Activated T-cell treated with anti-CD3 and anti-CD28 coated beads, Interleukin-2, amount 50 U/mL, for 72 hours (primary cell): ENCODE measurements at regions not wholly inside any gene's neighbourhood (a gene's known extent, or its start where the extent isn't known, plus 50 kb on each side); places are given as distances from the start of the nearest gene placed in this dataset.

ENCODE experiments used
- ATAC-seq, 2 donors: fragments of 150-1000 bp; cut with Tn5 transposase; replicated peaks in 1 of 2; 2 replicates each; pipeline ENCODE4 v1.10.0; 2021; ENCODE audit warnings: moderate library complexity in 2 of 2, mild to moderate bottlenecking in 1 of 2
- DNase-seq, 2 donors: peaks; one replicate each; pipeline ENCODE4 v3.0.0; 2021 to 2022; ENCODE audit warnings: mixed read lengths in 1 of 2
- H3K27ac Mint-ChIP-seq: one replicate; pipeline ENCODE4 v1.8.0; 2022; ENCODE audit warnings: mild to moderate bottlenecking, moderate library complexity, mixed read lengths
- H3K27me3 Mint-ChIP-seq: one replicate; pipeline ENCODE4 v1.8.0; 2022; ENCODE audit warnings: low read depth, mixed read lengths
- H3K36me3 Mint-ChIP-seq, 2 donors: one replicate each; pipeline ENCODE4 v1.8.0; 2022; ENCODE audit warnings: mixed read lengths in 2 of 2, mild to moderate bottlenecking in 1 of 2; ENCODE audit not compliant: insufficient read depth in 2 of 2
- H3K4me1 Mint-ChIP-seq: one replicate; pipeline ENCODE4 v1.8.0; 2022; ENCODE audit warnings: low read depth, mixed read lengths
- H3K4me3 Mint-ChIP-seq, 2 donors: one replicate each; pipeline ENCODE4 v1.8.0; 2022; ENCODE audit warnings: mild to moderate bottlenecking in 2 of 2, mixed read lengths in 2 of 2, moderate library complexity in 2 of 2
- H3K9me3 Mint-ChIP-seq, 2 donors: one replicate each; pipeline ENCODE4 v1.8.0; 2022; ENCODE audit warnings: mixed read lengths in 2 of 2

GRCh38 chr13:81779876-81780275 lies 1439.0 kb upstream of the SPRY2 start:
- Mint-ChIP-seq H3K36me3 (no peaks in the 10 kb centered on the region), H3K27ac (no peak overlapping the region), H3K4me3 (no peak overlapping the region), H3K9me3 (peaks cover 2 to 8% of the 10 kb centered on the region in 2 donors), H3K27me3 (no peaks in the 10 kb centered on the region), H3K4me1 (no peaks in the 10 kb centered on the region)
- no peak for ATAC-seq
- DNase-seq = no peak

- ATAC-seq (no peak), DNase-seq (no peak)
- Mint-ChIP-seq H3K9me3 (peaks cover 2 to 8% of the 10 kb centered on the region in 2 donors), H3K4me3 (no peak overlapping the region), H3K27ac (no peak overlapping the region), H3K27me3 (no peaks in the 10 kb centered on the region), H3K4me1 (no peaks in the 10 kb centered on the region), H3K36me3 (no peaks in the 10 kb centered on the region)
These were observed 1437.4 kb upstream of the SPRY2 start for GRCh38 chr13:81778350-81778749.

- no peak overlapping the region for H3K4me3 Mint-ChIP-seq
- no peaks in the 10 kb centered on the region for H3K27me3 Mint-ChIP-seq
- ATAC-seq (no peak), DNase-seq (no peak)
- H3K27ac Mint-ChIP-seq = no peak overlapping the region
- no peaks in the 10 kb centered on the region for H3K36me3 Mint-ChIP-seq
- H3K4me1 Mint-ChIP-seq = no peaks in the 10 kb centered on the region
- H3K9me3 Mint-ChIP-seq = peaks cover 2 to 4% of the 10 kb centered on the region in 2 donors
These were observed 1432.3 kb upstream of the SPRY2 start for GRCh38 chr13:81773263-81773662.

- Mint-ChIP-seq H3K9me3 (peaks cover 0 to 2% of the 10 kb centered on the region in 2 donors), H3K27ac (no peak overlapping the region)
These were observed 1431.0 kb upstream of the SPRY2 start for GRCh38 chr13:81771951-81772350.

GRCh38 chr13:81770868-81771505 lies 1430.1 kb upstream of the SPRY2 start:
- H3K4me3 Mint-ChIP-seq = no peak overlapping the region
- H3K27me3 Mint-ChIP-seq = no peaks in the 10 kb centered on the region
- no peaks in the 10 kb centered on the region for H3K36me3 Mint-ChIP-seq
- ATAC-seq (no peak), DNase-seq (no peak)
- no peaks in the 10 kb centered on the region for H3K4me1 Mint-ChIP-seq
- no peak overlapping the region for H3K27ac Mint-ChIP-seq
- H3K9me3 Mint-ChIP-seq = peaks cover 0 to 5% of the 10 kb centered on the region in 2 donors

More at GRCh38 chr13:81771951-81772350, 1431.0 kb upstream of the SPRY2 start:
- no peak for ATAC-seq
- Mint-ChIP-seq H3K4me1 (no peaks in the 10 kb centered on the region), H3K27me3 (no peaks in the 10 kb centered on the region), H3K4me3 (no peak overlapping the region), H3K36me3 (no peaks in the 10 kb centered on the region)
- no peak for DNase-seq

GRCh38 chr13:81762449-81762848 lies 1421.5 kb upstream of the SPRY2 start:
- DNase-seq (no peak), ATAC-seq (no peak)
- H3K9me3 Mint-ChIP-seq = peaks cover 5 to 10% of the 10 kb centered on the region in 2 donors
- H3K36me3 Mint-ChIP-seq = peaks cover 0 to 3% of the 10 kb centered on the region in 2 donors
- no peak overlapping the region for H3K27ac Mint-ChIP-seq
- no peak overlapping the region for H3K4me3 Mint-ChIP-seq
- no peaks in the 10 kb centered on the region for H3K4me1 Mint-ChIP-seq
- H3K27me3 Mint-ChIP-seq = no peaks in the 10 kb centered on the region

- no peak overlapping the region for H3K4me3 Mint-ChIP-seq
- no peaks in the 10 kb centered on the region for H3K4me1 Mint-ChIP-seq
- H3K27me3 Mint-ChIP-seq = no peaks in the 10 kb centered on the region
- H3K9me3 Mint-ChIP-seq = peaks cover 5 to 9% of the 10 kb centered on the region in 2 donors
- peaks cover 0 to 3% of the 10 kb centered on the region in 2 donors for H3K36me3 Mint-ChIP-seq
- ATAC-seq (no peak), DNase-seq (no peak)
- H3K27ac Mint-ChIP-seq = no peak overlapping the region
These were observed 1419.4 kb upstream of the SPRY2 start for GRCh38 chr13:81760316-81760715.

- Mint-ChIP-seq H3K9me3 (peaks cover 7 to 10% of the 10 kb centered on the region in 2 donors), H3K4me3 (no peak overlapping the region), H3K4me1 (no peaks in the 10 kb centered on the region), H3K27ac (no peak overlapping the region), H3K36me3 (peaks cover 0 to 3% of the 10 kb centered on the region in 2 donors), H3K27me3 (no peaks in the 10 kb centered on the region)
- DNase-seq (no peak), ATAC-seq (no peak)
These were observed 1416.5 kb upstream of the SPRY2 start for GRCh38 chr13:81757348-81757970.

- peaks cover 0 to 3% of the 10 kb centered on the region in 2 donors for H3K36me3 Mint-ChIP-seq
- peaks cover 7 to 14% of the 10 kb centered on the region in 2 donors for H3K9me3 Mint-ChIP-seq
- ATAC-seq = no peak
- H3K27ac Mint-ChIP-seq = no peak overlapping the region
- H3K27me3 Mint-ChIP-seq = no peaks in the 10 kb centered on the region
- H3K4me1 Mint-ChIP-seq = no peaks in the 10 kb centered on the region
- no peak for DNase-seq
- no peak overlapping the region for H3K4me3 Mint-ChIP-seq
These were observed 1404.5 kb upstream of the SPRY2 start for GRCh38 chr13:81745391-81745790.

- H3K4me1 Mint-ChIP-seq = no peaks in the 10 kb centered on the region
- no peak overlapping the region for H3K4me3 Mint-ChIP-seq
- H3K9me3 Mint-ChIP-seq = peaks cover 4 to 15% of the 10 kb centered on the region in 2 donors
- ATAC-seq (no peak), DNase-seq (no peak)
- no peak overlapping the region for H3K27ac Mint-ChIP-seq
- H3K36me3 Mint-ChIP-seq = no peaks in the 10 kb centered on the region
- no peaks in the 10 kb centered on the region for H3K27me3 Mint-ChIP-seq
These were observed 1397.4 kb upstream of the SPRY2 start for GRCh38 chr13:81738364-81738763.

- no peak overlapping the region for H3K27ac Mint-ChIP-seq
- ATAC-seq (no peak), DNase-seq (no peak)
- peaks cover 6 to 9% of the 10 kb centered on the region in 2 donors for H3K9me3 Mint-ChIP-seq
- H3K36me3 Mint-ChIP-seq = no peaks in the 10 kb centered on the region
- no peaks in the 10 kb centered on the region for H3K27me3 Mint-ChIP-seq
- H3K4me1 Mint-ChIP-seq = no peaks in the 10 kb centered on the region
- no peak overlapping the region for H3K4me3 Mint-ChIP-seq
These were observed 1385.3 kb upstream of the SPRY2 start for GRCh38 chr13:81726037-81726726.

GRCh38 chr13:81722456-81722855 lies 1381.5 kb upstream of the SPRY2 start:
- ATAC-seq (no peak), DNase-seq (no peak)
- Mint-ChIP-seq H3K27ac (no peak overlapping the region), H3K4me1 (no peaks in the 10 kb centered on the region), H3K9me3 (peaks cover 5 to 9% of the 10 kb centered on the region in 2 donors), H3K36me3 (no peaks in the 10 kb centered on the region), H3K27me3 (no peaks in the 10 kb centered on the region), H3K4me3 (no peak overlapping the region)

GRCh38 chr13:81721400-81721799 lies 1380.5 kb upstream of the SPRY2 start:
- peaks cover 3 to 8% of the 10 kb centered on the region in 2 donors for H3K9me3 Mint-ChIP-seq
- no peaks in the 10 kb centered on the region for H3K4me1 Mint-ChIP-seq
- DNase-seq (no peak), ATAC-seq (no peak)
- H3K27me3 Mint-ChIP-seq = no peaks in the 10 kb centered on the region
- H3K27ac Mint-ChIP-seq = no peak overlapping the region
- no peaks in the 10 kb centered on the region for H3K36me3 Mint-ChIP-seq
- H3K4me3 Mint-ChIP-seq = no peak overlapping the region
